NT2/D1 (cell line): ENCODE measurements at regions not wholly inside any gene's neighbourhood (a gene's known extent, or its start where the extent isn't known, plus 50 kb on each side); places are given as distances from the start of the nearest gene placed in this dataset.

Source experiments
- SUZ12 ChIP-seq: IDR thresholded peaks from 2 replicates; pipeline ENCODE4 v1.6.1; 2011; ENCODE audit not compliant: insufficient read length, insufficient read depth; ENCODE audit errors: extremely low read depth
- YY1 ChIP-seq: IDR thresholded peaks from 2 replicates; pipeline ENCODE4 v1.6.1; 2011; ENCODE audit not compliant: insufficient read length, insufficient read depth

DNA sequence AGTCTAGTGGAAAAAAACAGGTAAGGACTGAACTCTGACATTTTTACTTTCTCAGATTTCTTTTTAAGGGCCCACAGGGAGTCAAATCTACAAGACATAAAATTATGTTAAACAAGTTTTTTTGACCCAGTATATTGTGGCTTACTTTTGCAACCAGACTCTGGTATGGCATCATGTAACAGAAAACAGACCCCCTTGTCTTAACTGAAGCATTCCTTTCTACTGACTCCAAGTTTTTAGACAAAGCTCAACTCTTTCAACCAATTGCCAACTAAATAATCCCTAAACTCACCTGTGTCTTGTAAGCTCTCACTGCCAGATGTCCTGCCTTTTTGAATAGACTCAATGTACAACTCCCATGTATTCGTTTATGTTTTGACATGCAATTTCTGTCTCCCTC, 64.3 kb downstream of the FASLG start:
- no peak for TF ChIP-seq YY1
- TF ChIP-seq SUZ12: no peak
